BE2C (cell line): ENCODE measurements at regions not wholly inside any gene's neighbourhood (a gene's known extent, or its start where the extent isn't known, plus 50 kb on each side); places are given as distances from the start of the nearest gene placed in this dataset.

Experiments
- DNase-seq: peaks from one replicate; pipeline ENCODE4 v3.0.0-alpha.2; 2020
- H3K27me3 ChIP-seq: fragments of 250-450 bp; sonication (Bioruptor Pico); 2 replicates; pipeline ENCODE4 v1.5.1; 2020; ENCODE audit warnings: mild to moderate bottlenecking
- H3K36me3 ChIP-seq: fragments of 250-450 bp; sonication (Bioruptor Pico); 2 replicates; pipeline ENCODE4 v1.5.1; 2020; ENCODE audit warnings: mild to moderate bottlenecking
- H3K4me1 ChIP-seq: fragments of 250-450 bp; sonication (Bioruptor Pico); 2 replicates; pipeline ENCODE4 v1.5.1; 2020
- H3K4me3 ChIP-seq: 2 replicates; pipeline ENCODE4 v1.5.1; 2011; ENCODE audit warnings: low read depth, low read length
- H3K9me3 ChIP-seq: fragments of 250-450 bp; sonication (Bioruptor Pico); 2 replicates; pipeline ENCODE4 v1.5.1; 2020
- TF ChIP-seq, protein P1 (sequence below): IDR thresholded peaks from 2 replicates; pipeline ENCODE4 v1.5.1; 2012; ENCODE audit warnings: mild to moderate bottlenecking, low read depth, low read length

DNA sequence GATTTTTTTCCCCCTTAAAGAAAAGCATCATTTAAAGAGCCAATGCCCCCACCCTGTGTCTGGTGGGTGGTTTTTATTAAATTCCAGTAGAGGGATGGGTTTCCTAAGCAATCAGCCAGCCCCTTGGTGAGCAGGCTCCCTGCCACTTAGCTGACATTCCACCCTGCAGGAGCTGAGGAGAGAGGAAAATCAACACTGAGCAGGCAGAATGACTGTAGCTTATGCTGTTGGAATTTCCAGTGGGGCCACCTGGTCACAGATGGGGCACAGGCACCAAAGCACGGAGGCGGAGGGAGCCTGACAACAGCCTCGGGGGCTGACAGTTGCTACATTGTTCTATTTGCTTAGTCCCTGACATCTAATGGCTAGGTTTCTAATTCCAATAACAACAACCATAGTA, 127.7 kb downstream of the TMEM30B start:
- H3K9me3 ChIP-seq, result no peaks in the 10 kb centered on the region
- peaks cover 6% of the 10 kb centered on the region for H3K4me1 ChIP-seq
- H3K27me3 ChIP-seq, result no peaks in the 10 kb centered on the region
- peak; percentile 25 for DNase-seq
- TF ChIP-seq, protein P1, sequence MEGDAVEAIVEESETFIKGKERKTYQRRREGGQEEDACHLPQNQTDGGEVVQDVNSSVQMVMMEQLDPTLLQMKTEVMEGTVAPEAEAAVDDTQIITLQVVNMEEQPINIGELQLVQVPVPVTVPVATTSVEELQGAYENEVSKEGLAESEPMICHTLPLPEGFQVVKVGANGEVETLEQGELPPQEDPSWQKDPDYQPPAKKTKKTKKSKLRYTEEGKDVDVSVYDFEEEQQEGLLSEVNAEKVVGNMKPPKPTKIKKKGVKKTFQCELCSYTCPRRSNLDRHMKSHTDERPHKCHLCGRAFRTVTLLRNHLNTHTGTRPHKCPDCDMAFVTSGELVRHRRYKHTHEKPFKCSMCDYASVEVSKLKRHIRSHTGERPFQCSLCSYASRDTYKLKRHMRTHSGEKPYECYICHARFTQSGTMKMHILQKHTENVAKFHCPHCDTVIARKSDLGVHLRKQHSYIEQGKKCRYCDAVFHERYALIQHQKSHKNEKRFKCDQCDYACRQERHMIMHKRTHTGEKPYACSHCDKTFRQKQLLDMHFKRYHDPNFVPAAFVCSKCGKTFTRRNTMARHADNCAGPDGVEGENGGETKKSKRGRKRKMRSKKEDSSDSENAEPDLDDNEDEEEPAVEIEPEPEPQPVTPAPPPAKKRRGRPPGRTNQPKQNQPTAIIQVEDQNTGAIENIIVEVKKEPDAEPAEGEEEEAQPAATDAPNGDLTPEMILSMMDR, result no peak
- H3K4me3 ChIP-seq, result no peak overlapping the region
- no peaks in the 10 kb centered on the region for H3K36me3 ChIP-seq

DNA sequence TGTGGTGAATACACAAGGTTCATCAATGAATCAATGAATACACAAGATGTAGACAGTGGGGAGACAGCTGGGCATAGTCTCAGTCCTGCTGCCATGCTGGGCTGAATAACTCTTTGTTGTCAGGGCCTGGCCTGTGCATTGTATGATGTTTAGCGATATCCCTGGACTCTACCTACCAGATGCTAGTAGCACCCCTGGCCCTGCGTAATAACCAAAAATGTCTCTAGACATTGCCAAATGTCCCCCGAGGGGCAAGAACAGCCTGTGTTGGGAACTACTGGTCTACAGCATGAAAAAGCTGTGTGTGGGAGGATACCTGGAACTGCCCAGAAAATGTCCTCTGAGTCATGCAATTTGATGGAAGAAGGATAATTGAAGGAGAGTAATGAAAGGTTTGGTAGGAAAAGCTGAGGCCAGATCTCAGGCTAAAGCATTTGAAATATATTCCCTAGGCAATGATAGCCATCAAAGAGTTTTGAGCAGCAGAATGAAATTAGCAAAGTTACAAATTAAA, 128.2 kb downstream of the TMEM30B start:
- no peaks in the 10 kb centered on the region for H3K27me3 ChIP-seq
- H3K9me3 ChIP-seq, result no peaks in the 10 kb centered on the region
- no peak overlapping the region for H3K4me3 ChIP-seq
- peaks cover 6% of the 10 kb centered on the region for H3K4me1 ChIP-seq
- H3K36me3 ChIP-seq, result no peaks in the 10 kb centered on the region
- peak; percentile 51 for DNase-seq
- TF ChIP-seq, protein P1, result no peak

DNA sequence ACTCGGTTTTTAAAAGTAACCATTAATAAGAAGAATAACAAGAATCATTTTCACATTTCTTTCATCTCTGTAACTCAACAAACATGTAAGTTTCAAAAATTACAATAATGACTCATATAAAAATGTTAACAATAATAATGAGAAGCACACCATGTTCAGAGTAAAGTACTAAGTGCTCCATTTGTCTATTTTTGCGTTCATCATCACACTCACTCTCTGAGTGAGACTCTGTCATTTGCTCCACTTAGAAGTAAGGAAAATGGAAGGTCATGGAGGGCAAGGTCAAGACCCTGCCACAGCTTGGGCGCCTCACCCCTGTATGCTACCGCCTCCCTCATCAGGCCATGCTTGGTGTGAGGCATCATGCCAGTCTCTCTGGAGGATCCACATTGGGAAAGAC, 129.9 kb downstream of the TMEM30B start:
- no peak for DNase-seq
- TF ChIP-seq, protein P1, result no peak
- H3K4me1 ChIP-seq, result peaks cover 13% of the 10 kb centered on the region
- H3K36me3 ChIP-seq, result no peaks in the 10 kb centered on the region
- H3K27me3 ChIP-seq, result no peaks in the 10 kb centered on the region
- H3K4me3 ChIP-seq, result no peak overlapping the region
- H3K9me3 ChIP-seq, result no peaks in the 10 kb centered on the region

DNA sequence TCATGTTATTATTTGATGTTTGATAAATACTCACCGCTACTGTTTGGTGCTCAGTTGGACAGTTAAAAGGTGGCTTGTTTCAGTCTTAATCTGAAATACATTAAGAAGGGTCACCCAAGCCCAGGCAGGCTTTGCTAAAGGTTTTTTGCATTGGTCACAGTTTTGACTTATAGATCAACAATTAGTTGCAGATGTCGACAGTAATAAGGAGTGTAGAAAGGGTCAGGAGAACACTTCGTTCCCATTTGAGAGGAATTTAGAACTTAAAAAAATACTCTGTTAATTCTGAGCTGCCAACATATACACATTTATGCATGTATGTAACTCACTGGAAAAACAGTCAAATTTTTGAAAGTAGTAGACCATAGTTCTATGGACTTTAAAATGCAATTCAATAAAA, 130.3 kb downstream of the TMEM30B start:
- TF ChIP-seq, protein P1, result no peak
- Histone ChIP-seq H3K4me3 (no peak overlapping the region), H3K36me3 (no peaks in the 10 kb centered on the region), H3K9me3 (no peaks in the 10 kb centered on the region), H3K27me3 (no peaks in the 10 kb centered on the region), H3K4me1 (peaks cover 16% of the 10 kb centered on the region)
- DNase-seq, result no peak

DNA sequence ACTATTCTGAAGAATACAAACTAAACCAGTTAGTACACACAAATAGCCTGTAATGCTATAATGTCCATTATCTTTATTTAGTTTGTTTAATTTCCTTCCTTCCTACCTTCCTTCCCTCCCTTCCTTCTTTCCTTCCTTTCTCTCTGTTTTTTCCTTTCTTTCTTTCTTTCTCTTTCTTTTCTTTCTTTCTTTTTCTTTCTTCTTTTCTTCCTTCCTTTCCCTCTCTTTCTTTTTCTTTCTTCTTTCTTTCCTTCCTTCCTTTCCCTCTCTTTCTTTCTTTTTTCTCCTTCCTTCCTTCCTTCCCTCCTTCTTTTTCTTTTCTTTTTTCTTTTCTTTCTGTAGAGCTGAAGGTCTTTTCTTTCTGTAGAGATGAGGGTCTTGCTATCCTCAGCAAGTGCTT, 131.2 kb downstream of the TMEM30B start:
- TF ChIP-seq, protein P1, result no peak
- no peak for DNase-seq
- no peak overlapping the region for H3K4me3 ChIP-seq
- no peaks in the 10 kb centered on the region for H3K9me3 ChIP-seq
- peaks cover 20% of the 10 kb centered on the region for H3K4me1 ChIP-seq
- H3K27me3 ChIP-seq, result no peaks in the 10 kb centered on the region
- no peaks in the 10 kb centered on the region for H3K36me3 ChIP-seq

DNA sequence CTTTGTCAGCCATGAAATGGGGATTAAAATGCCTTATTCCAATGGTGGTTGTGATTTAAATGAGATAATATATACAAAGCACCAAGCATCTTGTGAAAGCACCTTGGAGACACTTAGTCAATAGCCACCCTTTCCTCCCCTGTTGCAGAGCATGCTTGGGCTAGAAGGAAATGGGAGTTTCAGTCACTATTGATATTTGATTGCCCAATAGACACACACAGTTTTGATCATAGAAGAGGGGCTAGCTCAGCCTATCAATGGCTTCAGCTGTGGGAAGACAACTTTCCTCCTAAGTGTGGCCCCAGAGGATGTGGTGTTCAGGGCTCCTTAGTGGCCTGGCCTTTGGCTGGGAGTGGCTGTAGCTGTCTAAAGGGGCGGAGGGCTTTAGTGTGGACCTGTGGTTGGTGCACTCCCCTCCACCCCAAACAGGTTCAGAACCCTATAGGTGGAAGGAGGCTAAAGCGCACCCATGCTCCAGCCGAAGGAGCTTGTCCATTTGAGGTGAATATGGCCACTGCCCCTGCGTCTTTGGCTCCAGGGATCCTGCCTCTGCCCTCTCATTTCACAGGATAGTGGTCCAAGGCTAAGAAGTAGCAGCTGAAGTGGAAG, 132.3 kb downstream of the TMEM30B start:
- TF ChIP-seq, protein P1, result no peak
- H3K27me3 ChIP-seq, result no peaks in the 10 kb centered on the region

More for the DNA sequence above, 132.3 kb downstream of the TMEM30B start:
- Histone ChIP-seq H3K36me3 (no peaks in the 10 kb centered on the region), H3K4me1 (peaks cover 22% of the 10 kb centered on the region), H3K9me3 (peaks cover 6% of the 10 kb centered on the region; the same call in 1 of the 2 replicates), H3K4me3 (no peak overlapping the region)
- no peak for DNase-seq
